Lung microvascular endothelial cell (primary cell): ENCODE measurements at regions not wholly inside any gene's neighbourhood (a gene's known extent, or its start where the extent isn't known, plus 50 kb on each side); places are given as distances from the start of the nearest gene placed in this dataset.

ENCODE experiments used
- DNase-seq, 2 donors: peaks; one replicate each; pipeline versions ENCODE4 v3.0.0 to v3.0.0-alpha.2; 2010; ENCODE audit warnings: low read depth in 2 of 2

- no peak for DNase-seq
Measured at GRCh38 chr12:114789276-114789675, 105.3 kb upstream of the TBX3 start.

GRCh38 chr12:114784526-114784925, 100.6 kb upstream of the TBX3 start:
- DNase-seq = no peak

- no peak for DNase-seq
Measured at GRCh38 chr12:114783089-114783618, 99.2 kb upstream of the TBX3 start.

DNA sequence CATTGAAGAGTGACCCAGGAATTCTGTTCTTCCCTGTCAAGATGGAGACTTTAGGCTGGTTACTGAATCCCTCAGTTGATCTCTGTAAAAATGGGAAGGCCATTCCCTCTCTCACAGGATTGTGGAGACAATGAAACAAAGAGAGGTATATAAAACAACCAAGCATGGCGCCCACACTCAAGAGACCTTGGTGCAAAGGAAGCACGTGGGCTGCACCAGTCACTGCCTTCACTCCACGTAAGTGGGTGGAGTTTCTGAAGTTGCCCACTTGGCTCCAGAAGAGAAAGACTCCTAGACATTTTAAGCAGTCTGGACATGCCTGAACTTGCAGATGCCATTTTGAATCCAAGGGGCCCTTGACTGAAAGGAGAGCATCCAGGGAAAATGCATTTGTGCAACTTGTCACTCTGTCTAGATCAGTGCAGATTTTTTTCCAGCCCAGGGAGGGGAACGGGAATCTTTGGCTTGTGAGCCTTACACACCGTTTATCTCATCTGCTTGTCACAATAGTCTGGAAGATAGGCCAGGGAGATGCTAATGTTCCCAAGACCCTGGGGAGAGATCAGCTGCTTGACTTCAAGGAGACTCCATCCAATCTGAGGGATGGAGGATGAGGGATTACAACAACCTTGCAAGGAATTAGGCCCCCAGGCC, 96.9 kb upstream of the TBX3 start:
- no peak for DNase-seq

GRCh38 chr12:114779647-114780046, 95.7 kb upstream of the TBX3 start:
- DNase-seq = no peak

GRCh38 chr12:114779186-114779585, 95.2 kb upstream of the TBX3 start:
- no peak for DNase-seq

GRCh38 chr12:114776731-114777442, 92.9 kb upstream of the TBX3 start:
- DNase-seq = no peak

DNA sequence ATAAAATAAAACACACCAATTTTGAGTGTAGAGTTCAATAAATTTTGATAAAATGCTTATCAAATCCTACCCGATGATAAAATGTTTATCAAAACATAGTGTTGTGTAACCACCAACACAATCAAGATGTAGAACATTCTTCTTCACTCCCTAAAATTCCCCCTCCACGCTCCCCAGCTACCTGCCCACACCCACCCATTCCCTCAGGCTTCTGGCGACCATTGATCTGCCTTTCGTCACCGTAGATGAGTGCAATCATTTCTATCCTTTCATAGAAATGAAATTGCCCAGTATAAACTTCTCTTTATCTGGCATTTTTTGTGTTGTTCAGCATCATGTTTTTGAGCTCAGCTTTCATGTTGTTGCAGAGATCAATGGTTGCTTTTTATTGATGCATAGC, 90.7 kb upstream of the TBX3 start:
- DNase-seq = no peak

GRCh38 chr12:114774197-114774596, 90.2 kb upstream of the TBX3 start:
- peak in 1 of 2 donors; percentile 75 for DNase-seq

DNA sequence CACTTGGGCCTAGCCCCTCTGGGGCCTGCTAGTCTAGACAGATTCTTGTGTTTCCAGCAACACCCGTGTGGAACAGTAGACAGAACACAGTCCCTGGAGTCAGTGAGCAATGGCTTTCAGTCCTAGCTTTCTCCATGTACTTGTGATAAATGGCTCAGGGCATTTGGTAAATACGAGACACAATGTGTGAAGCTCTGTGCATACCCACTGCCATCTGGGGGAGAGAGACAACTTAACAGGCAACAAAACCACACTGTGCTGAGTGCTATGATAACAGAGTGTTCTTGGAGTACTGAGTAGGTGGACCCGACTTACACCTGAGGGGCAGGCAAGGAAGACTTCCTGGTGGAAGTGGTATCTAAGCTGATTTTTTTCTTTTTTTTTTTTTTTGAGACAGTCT, 86.3 kb upstream of the TBX3 start:
- no peak for DNase-seq

- no peak for DNase-seq
Measured at GRCh38 chr12:114769634-114770033, 85.7 kb upstream of the TBX3 start.

GRCh38 chr12:114767906-114768722, 84.1 kb upstream of the TBX3 start:
- no peak for DNase-seq

DNA sequence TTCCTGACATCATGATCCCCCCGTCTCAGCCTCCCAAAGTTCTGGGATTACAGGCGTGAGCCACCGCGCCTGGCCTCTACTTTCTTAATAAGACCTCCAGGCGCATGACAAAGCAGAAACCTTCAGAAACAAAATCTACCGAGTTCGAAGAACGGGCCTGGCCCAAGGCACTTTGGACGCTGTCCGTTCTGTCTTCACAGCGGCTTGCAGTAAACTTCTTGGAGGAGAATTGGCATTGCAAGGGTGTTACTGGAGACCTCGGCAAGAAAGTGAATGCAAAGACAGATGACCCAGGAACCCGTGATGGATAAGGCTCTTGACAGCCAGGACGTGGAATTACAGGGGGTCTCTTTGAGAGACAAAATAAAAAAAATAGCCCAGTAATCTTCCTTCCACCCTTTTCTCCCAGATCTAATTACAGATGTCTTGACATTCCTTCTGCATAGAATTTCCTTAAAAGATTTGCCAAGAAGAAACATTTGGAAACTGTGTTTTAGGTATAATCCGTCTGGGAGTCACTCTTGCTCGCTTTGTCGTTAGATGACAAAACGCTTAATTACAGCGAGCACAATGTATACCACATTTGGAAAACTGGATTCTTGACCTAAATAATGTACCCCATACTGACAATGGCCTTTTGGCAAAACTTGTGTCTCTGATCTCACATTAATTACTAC, 83.2 kb upstream of the TBX3 start:
- no peak for DNase-seq

GRCh38 chr12:114765960-114766691, 82.2 kb upstream of the TBX3 start:
- DNase-seq = no peak

- DNase-seq = peak in 1 of 2 donors; percentile 61
Measured at GRCh38 chr12:114764510-114764909, 80.5 kb upstream of the TBX3 start.

- peak in 1 of 2 donors; percentile 41 for DNase-seq
Measured at GRCh38 chr12:114762490-114763110, 78.6 kb upstream of the TBX3 start.

- no peak for DNase-seq
Measured at GRCh38 chr12:114760151-114760877, 76.3 kb upstream of the TBX3 start.

GRCh38 chr12:114759635-114760034, 75.7 kb upstream of the TBX3 start:
- no peak for DNase-seq

- no peak for DNase-seq
Measured at GRCh38 chr12:114757684-114758325, 73.8 kb upstream of the TBX3 start.
